Prostate gland (tissue), 2 donors: ENCODE measurements at regions not wholly inside any gene's neighbourhood (a gene's known extent, or its start where the extent isn't known, plus 50 kb on each side); places are given as distances from the start of the nearest gene placed in this dataset.

Experiments used
- POLR2A ChIP-seq: fragments of 450-650 bp; IDR thresholded peaks from one replicate; pipeline ENCODE4 v1.6.1; 2016; ENCODE audit warnings: antibody characterized with exemption, mild to moderate bottlenecking
- POLR2AphosphoS5 ChIP-seq: sonication (generic); formaldehyde crosslinking; IDR thresholded peaks from one replicate; pipeline ENCODE4 v1.6.1; 2017; ENCODE audit warnings: antibody characterized with exemption
- TF ChIP-seq, protein P1 (sequence below), 4 experiments: fragments of 200-600 bp in 2 of 4; fragments of 450-650 bp in 2 of 4; sonication (generic) in 2 of 4; IDR thresholded peaks; 1 replicate in 3 of 4; 2 replicates in 1 of 4; pipeline ENCODE4 v1.5.1; 2016 to 2019; ENCODE audit warnings: antibody characterized with exemption in 4 of 4, mild to moderate bottlenecking in 2 of 4, moderate library complexity in 2 of 4

DNA sequence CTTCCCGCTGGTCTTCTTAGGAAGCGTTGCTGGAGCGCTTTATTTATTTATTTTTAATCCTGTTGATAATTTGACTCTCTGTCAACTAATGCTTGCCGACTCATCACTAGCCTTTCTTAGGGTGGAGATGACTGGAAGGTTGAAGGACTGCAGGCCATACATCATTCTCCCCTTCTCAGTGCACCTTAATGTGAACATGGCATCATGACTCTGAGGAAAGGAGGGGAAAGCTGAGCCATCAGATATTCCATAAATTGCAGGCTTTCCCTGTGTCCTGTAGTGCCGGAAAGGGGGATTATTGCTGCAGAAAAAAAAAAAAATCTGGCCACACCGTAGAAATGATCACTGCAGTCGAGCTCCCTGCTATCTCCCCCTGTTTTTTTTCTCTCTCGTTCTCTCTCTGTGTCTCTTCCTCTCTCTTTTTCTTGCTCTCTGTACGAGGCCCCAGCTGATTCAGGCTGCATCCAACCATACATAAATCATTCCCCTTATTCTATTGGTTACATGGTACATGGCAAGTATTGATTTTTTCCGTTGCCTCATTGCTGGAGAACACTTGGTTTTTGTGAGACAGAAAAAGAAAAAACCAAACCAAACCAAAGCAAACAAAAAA lies 125.8 kb upstream of the EFEMP1 start:
- TF ChIP-seq, protein P1, sequence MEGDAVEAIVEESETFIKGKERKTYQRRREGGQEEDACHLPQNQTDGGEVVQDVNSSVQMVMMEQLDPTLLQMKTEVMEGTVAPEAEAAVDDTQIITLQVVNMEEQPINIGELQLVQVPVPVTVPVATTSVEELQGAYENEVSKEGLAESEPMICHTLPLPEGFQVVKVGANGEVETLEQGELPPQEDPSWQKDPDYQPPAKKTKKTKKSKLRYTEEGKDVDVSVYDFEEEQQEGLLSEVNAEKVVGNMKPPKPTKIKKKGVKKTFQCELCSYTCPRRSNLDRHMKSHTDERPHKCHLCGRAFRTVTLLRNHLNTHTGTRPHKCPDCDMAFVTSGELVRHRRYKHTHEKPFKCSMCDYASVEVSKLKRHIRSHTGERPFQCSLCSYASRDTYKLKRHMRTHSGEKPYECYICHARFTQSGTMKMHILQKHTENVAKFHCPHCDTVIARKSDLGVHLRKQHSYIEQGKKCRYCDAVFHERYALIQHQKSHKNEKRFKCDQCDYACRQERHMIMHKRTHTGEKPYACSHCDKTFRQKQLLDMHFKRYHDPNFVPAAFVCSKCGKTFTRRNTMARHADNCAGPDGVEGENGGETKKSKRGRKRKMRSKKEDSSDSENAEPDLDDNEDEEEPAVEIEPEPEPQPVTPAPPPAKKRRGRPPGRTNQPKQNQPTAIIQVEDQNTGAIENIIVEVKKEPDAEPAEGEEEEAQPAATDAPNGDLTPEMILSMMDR (IDR thresholded peaks at IDR 0.05), result no peak
- TF ChIP-seq POLR2AphosphoS5 (no peak), POLR2A (no peak)
